ENCODE measurements at regions not wholly inside any gene's neighbourhood (a gene's known extent, or its start where the extent isn't known, plus 50 kb on each side); places are given as distances from the start of the nearest gene placed in this dataset.

DNA sequence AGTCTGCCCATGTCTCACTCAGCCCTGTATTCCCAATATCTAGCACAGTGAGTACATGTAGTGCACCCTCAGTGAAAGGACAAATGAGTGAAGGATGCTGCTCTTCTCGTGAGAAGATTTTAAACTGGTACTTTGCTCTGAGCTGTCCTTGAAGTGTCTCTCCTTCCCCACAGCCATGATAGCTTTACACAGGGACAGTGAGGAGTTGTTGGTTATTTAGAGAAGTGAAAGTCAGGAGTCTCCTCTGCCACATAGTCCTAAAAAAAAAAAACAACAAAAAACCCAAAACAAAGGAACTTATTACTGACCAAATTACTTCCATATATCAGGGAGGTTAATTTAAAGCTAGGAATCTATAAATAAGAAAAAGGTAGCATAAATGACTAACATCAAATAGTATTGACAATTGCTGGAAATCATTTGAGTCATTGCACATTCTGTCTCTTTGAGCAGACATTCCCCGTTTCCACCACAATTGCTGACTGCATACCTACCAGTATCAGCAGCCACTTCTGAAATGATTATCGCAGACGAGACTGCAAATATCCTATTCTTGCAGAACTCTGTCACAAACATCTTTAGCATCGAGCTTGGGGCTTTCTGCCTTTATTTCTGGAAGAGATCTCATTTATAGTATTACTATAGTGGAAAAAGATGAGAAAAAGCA lies 202.1 kb downstream of the PTEN start:
- peaks cover 0 to 12% (median 0%) of the 10 kb centered on the region in 3 donors for H3K9me3 ChIP-seq (ENCODE audit: control extremely low read depth in 1 of 3, control insufficient read depth in 2 of 3, insufficient read depth in 1 of 3, low read length in 2 of 3)
- H3K27me3 ChIP-seq (replicated peaks in 1 of 4; ENCODE audit: control extremely low read depth in 1 of 4, control insufficient read depth in 3 of 4, insufficient read depth in 4 of 4, low read length in 3 of 4), result no peaks in the 10 kb centered on the region
- no peaks in the 10 kb centered on the region for H4K20me1 ChIP-seq (ENCODE audit: control insufficient read depth, insufficient read depth, low read length, poor library complexity, severe bottlenecking)
- no peaks in the 10 kb centered on the region for H3K79me2 ChIP-seq (ENCODE audit: control insufficient read depth, insufficient read depth, low read length)
- no peak overlapping the region for H2AFZ ChIP-seq (ENCODE audit: insufficient read depth, low read depth, low read length, poor library complexity, severe bottlenecking)
- TF ChIP-seq, protein P1, sequence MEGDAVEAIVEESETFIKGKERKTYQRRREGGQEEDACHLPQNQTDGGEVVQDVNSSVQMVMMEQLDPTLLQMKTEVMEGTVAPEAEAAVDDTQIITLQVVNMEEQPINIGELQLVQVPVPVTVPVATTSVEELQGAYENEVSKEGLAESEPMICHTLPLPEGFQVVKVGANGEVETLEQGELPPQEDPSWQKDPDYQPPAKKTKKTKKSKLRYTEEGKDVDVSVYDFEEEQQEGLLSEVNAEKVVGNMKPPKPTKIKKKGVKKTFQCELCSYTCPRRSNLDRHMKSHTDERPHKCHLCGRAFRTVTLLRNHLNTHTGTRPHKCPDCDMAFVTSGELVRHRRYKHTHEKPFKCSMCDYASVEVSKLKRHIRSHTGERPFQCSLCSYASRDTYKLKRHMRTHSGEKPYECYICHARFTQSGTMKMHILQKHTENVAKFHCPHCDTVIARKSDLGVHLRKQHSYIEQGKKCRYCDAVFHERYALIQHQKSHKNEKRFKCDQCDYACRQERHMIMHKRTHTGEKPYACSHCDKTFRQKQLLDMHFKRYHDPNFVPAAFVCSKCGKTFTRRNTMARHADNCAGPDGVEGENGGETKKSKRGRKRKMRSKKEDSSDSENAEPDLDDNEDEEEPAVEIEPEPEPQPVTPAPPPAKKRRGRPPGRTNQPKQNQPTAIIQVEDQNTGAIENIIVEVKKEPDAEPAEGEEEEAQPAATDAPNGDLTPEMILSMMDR (IDR thresholded peaks at IDR 0.05), result no peak
- no peak for TF ChIP-seq EZH2 (IDR thresholded peaks at IDR 0.05; ENCODE audit: borderline replicate concordance, insufficient read depth, low read depth, low read length, poor library complexity, severe bottlenecking)
- H3K4me3 Mint-ChIP-seq, result no peak overlapping the region
- H3K9me3 Mint-ChIP-seq (ENCODE audit: insufficient read depth), result no peaks in the 10 kb centered on the region
- no peak overlapping the region for H3K9ac ChIP-seq (ENCODE audit: low read length)
- ChIA-PET POLR2A (no interaction called here), CTCF (interaction anchor here (0.9 to 3.2 kb wide), 4 partner anchors 49 to 324 kb away, joined by 3 to 19 read pairs (median 6); no protein-coding TSS in a partner anchor)
- peaks cover 91 to 93% of the 10 kb centered on the region in 2 donors for H3K4me1 ChIP-seq (ENCODE audit: control insufficient read depth in 2 of 2, insufficient read depth in 2 of 2, low read length in 2 of 2)
- no peak overlapping the region for H3K4me3 ChIP-seq (ENCODE audit: control extremely low read depth in 1 of 5, extremely low read depth in 1 of 5, insufficient read depth in 1 of 5, low read depth in 2 of 5, low read length in 4 of 5)
- ATAC-seq (ENCODE audit: low read depth), result no peak
- H3K27me3 Mint-ChIP-seq, result no peaks in the 10 kb centered on the region
- no peak overlapping the region for H3K27ac Mint-ChIP-seq
- no peak for DNase-seq
- WGBS (ENCODE audit: insufficient coverage), result 100% methylated on average over 1 of the region's 5 CpGs
- intact Hi-C loops (cut with micrococcal nuclease), result no loop called here
- H3K4me2 ChIP-seq (replicated peaks; ENCODE audit: low read depth, low read length, poor library complexity, severe bottlenecking), result peak overlapping the region; percentile 57
- peaks cover 83% of the 10 kb centered on the region for H3K4me1 Mint-ChIP-seq
- no peaks in the 10 kb centered on the region for H3K36me3 ChIP-seq (replicated peaks in 1 of 2; ENCODE audit: control extremely low read depth in 1 of 2, control insufficient read depth in 1 of 2, extremely low read depth in 1 of 2, insufficient read depth in 2 of 2, low read length in 1 of 2)
- no peak overlapping the region for H3K27ac ChIP-seq (ENCODE audit: low read length in 2 of 2)

GRCh38 chr10:88066319-88066718 lies 202.9 kb downstream of the PTEN start:
- Mint-ChIP-seq H3K9me3 (ENCODE audit: insufficient read depth) (no peaks in the 10 kb centered on the region), H3K27ac (peak overlapping the region; percentile 43), H3K4me1 (peaks cover 91% of the 10 kb centered on the region), H3K27me3 (no peaks in the 10 kb centered on the region), H3K4me3 (peak overlapping the region; percentile 56)
- H3K36me3 ChIP-seq (replicated peaks in 1 of 2; ENCODE audit: control extremely low read depth in 1 of 2, control insufficient read depth in 1 of 2, extremely low read depth in 1 of 2, insufficient read depth in 2 of 2, low read length in 1 of 2), result no peaks in the 10 kb centered on the region
- H3K79me2 ChIP-seq (ENCODE audit: control insufficient read depth, insufficient read depth, low read length), result no peaks in the 10 kb centered on the region
- H3K27ac ChIP-seq (ENCODE audit: low read length in 2 of 2), result peak overlapping the region; percentile 42 to 74
- no peak overlapping the region for H2AFZ ChIP-seq (ENCODE audit: insufficient read depth, low read depth, low read length, poor library complexity, severe bottlenecking)
- H3K4me3 ChIP-seq (ENCODE audit: control extremely low read depth in 1 of 5, extremely low read depth in 1 of 5, insufficient read depth in 1 of 5, low read depth in 2 of 5, low read length in 4 of 5), result peak overlapping the region in 1 of 5 experiments; percentile 8
- no CpG with 5 or more reads among the region's 3 CpGs for WGBS (ENCODE audit: insufficient coverage)
- intact Hi-C loops (cut with micrococcal nuclease), result no loop called here
- ChIA-PET POLR2A (interaction anchor here (0.6 kb wide), 1 partner anchor 48 kb away, joined by 4 read pairs; no protein-coding TSS in a partner anchor), CTCF (interaction anchor here (1.3 to 3.2 kb wide), 4 partner anchors 48 to 326 kb away, joined by 3 to 19 read pairs (median 6); no protein-coding TSS in a partner anchor)
- TF ChIP-seq EZH2 (IDR thresholded peaks at IDR 0.05; ENCODE audit: borderline replicate concordance, insufficient read depth, low read depth, low read length, poor library complexity, severe bottlenecking), result no peak
- TF ChIP-seq, protein P1 (IDR thresholded peaks at IDR 0.05), result no peak
- no peak overlapping the region for H3K9ac ChIP-seq (ENCODE audit: low read length)
- peak overlapping the region; percentile 57 for H3K4me2 ChIP-seq (replicated peaks; ENCODE audit: low read depth, low read length, poor library complexity, severe bottlenecking)
- H3K4me1 ChIP-seq (ENCODE audit: control insufficient read depth in 2 of 2, insufficient read depth in 2 of 2, low read length in 2 of 2), result peaks cover 91 to 93% of the 10 kb centered on the region in 2 donors
- H4K20me1 ChIP-seq (ENCODE audit: control insufficient read depth, insufficient read depth, low read length, poor library complexity, severe bottlenecking), result no peaks in the 10 kb centered on the region
- no peak for DNase-seq
- H3K27me3 ChIP-seq (replicated peaks in 1 of 4; ENCODE audit: control extremely low read depth in 1 of 4, control insufficient read depth in 3 of 4, insufficient read depth in 4 of 4, low read length in 3 of 4), result no peaks in the 10 kb centered on the region
- H3K9me3 ChIP-seq (ENCODE audit: control extremely low read depth in 1 of 3, control insufficient read depth in 2 of 3, insufficient read depth in 1 of 3, low read length in 2 of 3), result peaks cover 0 to 4% (median 0%) of the 10 kb centered on the region in 3 donors
- no peak for ATAC-seq (ENCODE audit: low read depth)

All from B cell (primary cell).